H1 (cell line): ENCODE measurements at regions not wholly inside any gene's neighbourhood (a gene's known extent, or its start where the extent isn't known, plus 50 kb on each side); places are given as distances from the start of the nearest gene placed in this dataset.

Experiments used
- CTCF ChIA-PET: fragments of 300-600 bp; sonication (Branson Sonifier 250); formaldehyde crosslinking; loops from one replicate; lab custom pipeline; 2021; ENCODE audit not compliant: partially characterized antibody; lab: Charles Lee
- POLR2A ChIA-PET: fragments of 300-600 bp; sonication (Branson Sonifier 250); formaldehyde crosslinking; loops from one replicate; lab custom pipeline; 2021; ENCODE audit warnings: inconsistent platforms; ENCODE audit not compliant: partially characterized antibody; lab: Charles Lee
- DNase-seq, 2 experiments: peaks; one replicate each; pipeline versions ENCODE4 v3.0.0 to v3.0.0-alpha.2; 2010 to 2022; ENCODE audit warnings: low spot score in 2 of 2, low read depth in 1 of 2, mixed read lengths in 1 of 2
- FAIRE-seq: peaks from 2 replicates; lab custom pipeline; 2011; peaks lifted over from hg19 to GRCh38; lab: Jason Lieb, UNC
- H2AFZ ChIP-seq: 2 replicates; pipeline ENCODE4 v1.8.1; 2012; ENCODE audit warnings: low read length, inconsistent platforms
- H2AK5ac ChIP-seq: 2 replicates; pipeline ENCODE4 v1.6.1; 2013; ENCODE audit warnings: low read depth, low read length
- H2BK120ac ChIP-seq: replicated peaks from 2 replicates; pipeline ENCODE3; 2013; ENCODE audit warnings: low read depth, low read length, inconsistent platforms
- H2BK12ac ChIP-seq: 2 replicates; pipeline ENCODE4 v1.6.1; 2013; ENCODE audit warnings: low read depth, low read length
- H2BK15ac ChIP-seq: 2 replicates; pipeline ENCODE4 v1.6.1; 2013; ENCODE audit warnings: low read length
- H2BK20ac ChIP-seq: 2 replicates; pipeline ENCODE4 v1.6.1; 2013; ENCODE audit warnings: low read length
- H2BK5ac ChIP-seq: 2 replicates; pipeline ENCODE4 v1.6.1; 2013; ENCODE audit warnings: low read depth, low read length
- H3K14ac ChIP-seq: 2 replicates; pipeline ENCODE4 v1.6.1; 2013; ENCODE audit warnings: inconsistent platforms; ENCODE audit not compliant: insufficient read length
- H3K18ac ChIP-seq: 2 replicates; pipeline ENCODE4 v1.6.1; 2013; ENCODE audit warnings: low read length; ENCODE audit errors: extremely low read depth
- H3K23ac ChIP-seq: 2 replicates; pipeline ENCODE4 v1.6.1; 2013; ENCODE audit warnings: inconsistent platforms; ENCODE audit not compliant: insufficient read length
- H3K23me2 ChIP-seq: 2 replicates; pipeline ENCODE4 v1.6.1; 2013; ENCODE audit warnings: low read depth, low read length
- H3K27ac ChIP-seq: 2 replicates; pipeline ENCODE4 v1.6.1; 2011; ENCODE audit warnings: low read depth, low read length, inconsistent platforms
- H3K27me3 ChIP-seq, 4 experiments: replicated peaks in 1 of 4; 1 replicate in 1 of 4; 2 replicates in 3 of 4; pipeline versions ENCODE4 v1.6.1 to v1.8.1; 2011 to 2013; ENCODE audit warnings: low read length in 3 of 4, mild to moderate bottlenecking in 3 of 4, inconsistent platforms in 2 of 4, mixed read lengths in 2 of 4, moderate library complexity in 1 of 4; ENCODE audit not compliant: control insufficient read depth in 3 of 4, insufficient read depth in 3 of 4; ENCODE audit errors: extremely low read depth in 1 of 4
- H3K36me3 ChIP-seq, 4 experiments: 2 replicates each; pipeline versions ENCODE4 v1.6.1 to v1.8.1; 2011 to 2013; ENCODE audit warnings: mild to moderate bottlenecking in 4 of 4, low read length in 3 of 4, moderate library complexity in 2 of 4, control low read depth in 1 of 4, inconsistent platforms in 1 of 4; ENCODE audit not compliant: insufficient read depth in 4 of 4, control insufficient read depth in 2 of 4
- H3K4ac ChIP-seq: replicated peaks from 2 replicates; pipeline ENCODE3; 2013; ENCODE audit warnings: low read length, low read depth, mixed read lengths, inconsistent platforms; ENCODE audit not compliant: insufficient read length
- H3K4me1 ChIP-seq, 4 experiments: replicated peaks in 1 of 4; 1 replicate in 1 of 4; 2 replicates in 3 of 4; pipeline versions ENCODE4 v1.6.1 to v1.8.1; 2011 to 2013; ENCODE audit warnings: low read length in 3 of 4, inconsistent platforms in 2 of 4, mixed read lengths in 1 of 4; ENCODE audit not compliant: insufficient read depth in 4 of 4, control insufficient read depth in 3 of 4
- H3K4me2 ChIP-seq, 2 experiments: 2 replicates each; pipeline versions ENCODE4 v1.6.1 to v1.8.1; 2011 to 2013; ENCODE audit warnings: low read depth in 2 of 2, low read length in 2 of 2, control low read depth in 1 of 2, inconsistent platforms in 1 of 2, mild to moderate bottlenecking in 1 of 2; ENCODE audit not compliant: insufficient read depth in 1 of 2
- H3K4me3 ChIP-seq, 4 experiments: fragments of 200-600, 300-600 bp in 1 of 4; sonication (generic), shearing (Covaris generic), sonication (Bioruptor Twin) in 1 of 4; 2 replicates each; pipeline versions ENCODE4 v1.5.1 to v1.8.1; 2011 to 2016; ENCODE audit warnings: low read length in 4 of 4, low read depth in 3 of 4, control low read depth in 2 of 4, inconsistent platforms in 2 of 4, mild to moderate bottlenecking in 2 of 4, mixed read lengths in 1 of 4, moderate library complexity in 1 of 4; ENCODE audit not compliant: insufficient read depth in 2 of 4; ENCODE audit errors: extremely low read depth in 1 of 4
- H3K56ac ChIP-seq: replicated peaks from 2 replicates; pipeline ENCODE3; 2013; ENCODE audit warnings: low read depth, mild to moderate bottlenecking, mixed read lengths, low read length, inconsistent platforms; ENCODE audit not compliant: insufficient read length
- H3K79me1 ChIP-seq: 2 replicates; pipeline ENCODE4 v1.6.1; 2013; ENCODE audit warnings: low read depth, low read length, control low read depth
- H3K79me2 ChIP-seq, 2 experiments: 2 replicates each; pipeline versions ENCODE4 v1.6.1 to v1.8.1; 2012 to 2013; ENCODE audit warnings: low read length in 2 of 2, mild to moderate bottlenecking in 2 of 2, inconsistent platforms in 1 of 2; ENCODE audit not compliant: insufficient read depth in 2 of 2, control insufficient read depth in 1 of 2
- H3K9ac ChIP-seq, 4 experiments: replicated peaks in 1 of 4; 1 replicate in 1 of 4; 2 replicates in 3 of 4; pipeline versions ENCODE4 v1.6.1 to v1.8.1; 2011 to 2013; ENCODE audit warnings: low read depth in 3 of 4, low read length in 3 of 4, control low read depth in 2 of 4, mild to moderate bottlenecking in 2 of 4, moderate library complexity in 2 of 4, inconsistent platforms in 1 of 4; ENCODE audit errors: extremely low read depth in 1 of 4
- H3K9me3 ChIP-seq, 2 experiments: 2 replicates each; pipeline versions ENCODE4 v1.6.1 to v1.8.1; 2012 to 2013; ENCODE audit warnings: mild to moderate bottlenecking in 2 of 2, moderate library complexity in 2 of 2, control low read depth in 1 of 2, inconsistent platforms in 1 of 2, low read depth in 1 of 2, low read length in 1 of 2, mixed read lengths in 1 of 2; ENCODE audit not compliant: insufficient read depth in 2 of 2
- H4K20me1 ChIP-seq, 2 experiments: replicated peaks in 1 of 2; 2 replicates each; pipeline versions ENCODE3 to v1.8.1; 2011 to 2013; ENCODE audit warnings: inconsistent platforms in 2 of 2, low read length in 2 of 2, mild to moderate bottlenecking in 1 of 2; ENCODE audit not compliant: insufficient read depth in 2 of 2, control insufficient read depth in 1 of 2
- H4K5ac ChIP-seq: 2 replicates; pipeline ENCODE4 v1.6.1; 2013; ENCODE audit warnings: low read length, low read depth, mixed read lengths, inconsistent platforms; ENCODE audit not compliant: insufficient read length
- H4K8ac ChIP-seq: 2 replicates; pipeline ENCODE4 v1.8.0; 2013; ENCODE audit warnings: mild to moderate bottlenecking, moderate library complexity, low read length, inconsistent platforms; ENCODE audit not compliant: insufficient read depth; ENCODE audit errors: extremely low read depth
- H4K91ac ChIP-seq: replicated peaks from 2 replicates; pipeline ENCODE3; 2013; ENCODE audit warnings: low read length, mixed read lengths, inconsistent platforms; ENCODE audit not compliant: insufficient read length
- RBBP5 ChIP-seq: IDR thresholded peaks from 2 replicates; pipeline ENCODE4 v1.7.1; 2012; ENCODE audit warnings: low read depth, mild to moderate bottlenecking, inconsistent platforms, low read length, moderate library complexity, borderline replicate concordance
- SAP30 ChIP-seq: fragments of 300-600 bp; sonication (generic); IDR thresholded peaks from 2 replicates; pipeline ENCODE4 v1.7.1; 2012; ENCODE audit warnings: low read length, moderate library complexity, mild to moderate bottlenecking, inconsistent platforms; ENCODE audit not compliant: insufficient read depth, insufficient replicate concordance
- SIX5 ChIP-seq: IDR thresholded peaks from 2 replicates; pipeline ENCODE4 v1.6.1; 2011; ENCODE audit warnings: mild to moderate bottlenecking, low read depth, low read length
- WGBS, 2 experiments: shearing (Covaris generic) in 1 of 2; methylation state at CpG; one replicate each; pipeline versions ENCODE4 v1.1.6 to v1.1.7; 2013 to 2015; ENCODE audit warnings: low lambda C conversion rate in 2 of 2, mixed read lengths in 2 of 2, inconsistent platforms in 1 of 2, low coverage in 1 of 2, missing lambda C conversion rate in 1 of 2; ENCODE audit not compliant: insufficient replicate concordance in 2 of 2, insufficient coverage in 1 of 2, insufficient read length in 1 of 2; ENCODE audit errors: extremely low coverage in 1 of 2, missing lambda C conversion rate in 1 of 2; 5-methylcytosine and 5-hydroxymethylcytosine counted together

- no peak for TF ChIP-seq RBBP5
- no peak for TF ChIP-seq SIX5
- no peak for TF ChIP-seq SAP30
- TF ChIP-seq, all 59 proteins: peak for 0
- Histone ChIP-seq H3K27ac (no peak overlapping the region), H3K4me2 (no peak overlapping the region), H3K4ac (no peak overlapping the region), H3K23ac (no peak overlapping the region), H2BK120ac (no peak overlapping the region), H3K4me1 (no peaks in the 10 kb centered on the region; a peak in 1 of 7 replicates), H4K8ac (no peak overlapping the region), H2BK20ac (no peak overlapping the region), H2BK15ac (no peak overlapping the region), H2AFZ (no peak overlapping the region), H3K14ac (no peak overlapping the region), H4K5ac (no peak overlapping the region), H3K56ac (no peak overlapping the region), H4K20me1 (no peaks in the 10 kb centered on the region), H2AK5ac (no peak overlapping the region), H3K79me2 (no peaks in the 10 kb centered on the region), H3K27me3 (no peaks in the 10 kb centered on the region), H3K9ac (no peak overlapping the region), H3K9me3 (no peaks in the 10 kb centered on the region), H4K91ac (no peak overlapping the region), H3K18ac (no peak overlapping the region), H3K36me3 (no peaks in the 10 kb centered on the region), H2BK5ac (no peak overlapping the region), H3K4me3 (no peak overlapping the region), H3K79me1 (no peaks in the 10 kb centered on the region), H3K23me2 (no peaks in the 10 kb centered on the region), H2BK12ac (no peak overlapping the region)
- no peak for DNase-seq
- POLR2A ChIA-PET = no interaction called here
- CTCF ChIA-PET = no interaction called here
- no peak for FAIRE-seq
- 74% methylated on average over 3 of the region's 3 CpGs; no CpG with 5 or more reads in 1 of the 2 experiments for WGBS, 2 experiments
Measured at GRCh38 chr2:106965611-106966010, 79.6 kb upstream of the ST6GAL2 start.
